PC-3 (cell line): ENCODE measurements at regions not wholly inside any gene's neighbourhood (a gene's known extent, or its start where the extent isn't known, plus 50 kb on each side); places are given as distances from the start of the nearest gene placed in this dataset.

Source experiments
- ATAC-seq: fragments of 200-7000 bp; cut with Tn5 transposase; 2 replicates; pipeline ENCODE4 v1.9.1; 2020; ENCODE audit warnings: mild to moderate bottlenecking, moderate library complexity
- BruUV-seq: library from RNA; stranded (reverse); fragments of 400-500 nt; replicated peaks from 2 replicates; lab custom pipeline; 2021; lab: Mats Ljungman, UMichigan
- CTCF ChIA-PET: fragments of 300-600 bp; sonication (Branson Sonifier 250); formaldehyde crosslinking; loops from one replicate; lab custom pipeline; 2022; ENCODE audit warnings: antibody characterized with exemption; lab: Charles Lee
- POLR2A ChIA-PET: fragments of 300-600 bp; sonication (Branson Sonifier 250); formaldehyde crosslinking; loops from one replicate; lab custom pipeline; 2022; ENCODE audit warnings: antibody characterized with exemption; ENCODE audit not compliant: unreplicated experiment; lab: Charles Lee
- DNase-seq: peaks from one replicate; pipeline ENCODE4 v3.0.0-alpha.2; 2015
- H2AFZ ChIP-seq: fragments of 300-600 bp; sonication (generic); 2 replicates; pipeline ENCODE4 v1.6.0; 2016; ENCODE audit warnings: antibody characterized with exemption, low read length
- H3F3A ChIP-seq: fragments of 300-600 bp; sonication (generic); one replicate; pipeline ENCODE4 v1.6.0; 2017; ENCODE audit warnings: antibody characterized with exemption, low read length, control low read depth, mild to moderate bottlenecking; ENCODE audit not compliant: unreplicated experiment
- H3K27ac ChIP-seq: fragments of 300-600 bp; sonication (generic); 2 replicates; pipeline ENCODE4 v1.5.1; 2016; ENCODE audit warnings: mild to moderate bottlenecking, low read length
- H3K27me3 ChIP-seq: fragments of 300-600 bp; sonication (generic); 2 replicates; pipeline ENCODE4 v1.6.1; 2016; ENCODE audit warnings: low read length, mixed read lengths
- H3K36me3 ChIP-seq: fragments of 300-600 bp; sonication (generic); 2 replicates; pipeline ENCODE4 v1.6.1; 2016; ENCODE audit warnings: low read depth, mixed run types, low read length, mixed read lengths
- H3K4me1 ChIP-seq: fragments of 300-600 bp; sonication (generic); 2 replicates; pipeline ENCODE4 v1.5.1; 2016; ENCODE audit warnings: low read length; ENCODE audit not compliant: insufficient read depth
- H3K4me2 ChIP-seq: fragments of 300-600 bp; sonication (generic); 2 replicates; pipeline ENCODE4 v1.6.0; 2016; ENCODE audit warnings: low read length
- H3K4me3 ChIP-seq: fragments of 300-600 bp; sonication (generic); 2 replicates; pipeline ENCODE4 v1.5.1; 2016; ENCODE audit warnings: mild to moderate bottlenecking, low read length, mixed read lengths
- H3K79me2 ChIP-seq: fragments of 300-600 bp; sonication (generic); 2 replicates; pipeline ENCODE4 v1.6.1; 2017; ENCODE audit warnings: low read length, mixed read lengths
- H3K9ac ChIP-seq: fragments of 300-600 bp; sonication (generic); 2 replicates; pipeline ENCODE4 v1.6.0; 2016; ENCODE audit warnings: mild to moderate bottlenecking, low read length
- H3K9me2 ChIP-seq: fragments of 300-600 bp; sonication (generic); replicated peaks from 2 replicates; pipeline ENCODE4 v1.6.1; 2016; ENCODE audit warnings: mixed run types, low read length, mixed read lengths
- H3K9me3 ChIP-seq: fragments of 300-600 bp; sonication (generic); 2 replicates; pipeline ENCODE4 v1.6.1; 2016; ENCODE audit warnings: low read length, mixed read lengths
- H4K20me1 ChIP-seq: fragments of 300-600 bp; sonication (generic); 2 replicates; pipeline ENCODE4 v1.6.1; 2016; ENCODE audit warnings: low read length, mixed read lengths
- CTCF ChIP-seq: fragments of 300-600 bp; sonication (generic); conservative IDR thresholded peaks from 2 replicates; pipeline ENCODE4 v1.5.1; 2017; ENCODE audit warnings: antibody characterized with exemption, low read depth, mild to moderate bottlenecking, low read length
- EZH2 ChIP-seq: fragments of 300-600 bp; sonication (generic); IDR thresholded peaks from one replicate; pipeline ENCODE4 v1.6.1; 2017; ENCODE audit warnings: antibody characterized with exemption, mild to moderate bottlenecking, low read length; ENCODE audit not compliant: unreplicated experiment
- EZH2phosphoT487 ChIP-seq: fragments of 300-600 bp; sonication (generic); IDR thresholded peaks from 2 replicates; pipeline ENCODE4 v1.6.1; 2018; ENCODE audit warnings: mild to moderate bottlenecking, antibody characterized with exemption, low read length, borderline replicate concordance
- intact Hi-C: fragments of 100-400 bp; cut with micrococcal nuclease; formaldehyde crosslinking; loops from 2 replicates; pipeline ENCODE4 v1.9.0; 2023

GRCh38 chr12:132390287-132391076, 61.1 kb upstream of the GALNT9 start:
- no peak for ATAC-seq
- no peaks in the 10 kb centered on the region for H4K20me1 ChIP-seq
- TF ChIP-seq CTCF (no peak), EZH2phosphoT487 (no peak), EZH2 (no peak)
- H3K9me3 ChIP-seq, result no peaks in the 10 kb centered on the region
- H3K4me2 ChIP-seq, result no peak overlapping the region
- H3K9ac ChIP-seq, result no peak overlapping the region
- peaks cover 52% of the 10 kb centered on the region for H3K27me3 ChIP-seq
- H3K9me2 ChIP-seq, result no peaks in the 10 kb centered on the region
- H3K27ac ChIP-seq, result no peak overlapping the region
- ChIA-PET POLR2A (no interaction called here), CTCF (interaction anchor here (1.0 kb wide), 1 partner anchor 106 kb away, joined by 3 read pairs; no protein-coding TSS in a partner anchor)
- BruUV-seq, result no TSS peak
- no peaks in the 10 kb centered on the region for H3K79me2 ChIP-seq
- no peaks in the 10 kb centered on the region for H3K36me3 ChIP-seq
- intact Hi-C loops, result loop anchor here (10.0 kb wide), 1 partner anchor 106 kb away; no protein-coding TSS in a partner anchor
- H3K4me3 ChIP-seq, result no peak overlapping the region
- H3F3A ChIP-seq, result no peaks in the 10 kb centered on the region
- peaks cover 11% of the 10 kb centered on the region for H3K4me1 ChIP-seq
- H2AFZ ChIP-seq, result no peak overlapping the region
- no peak for DNase-seq

GRCh38 chr12:132389526-132390286, 60.3 kb upstream of the GALNT9 start:
- no peaks in the 10 kb centered on the region for H3K9me3 ChIP-seq
- no peaks in the 10 kb centered on the region for H4K20me1 ChIP-seq
- intact Hi-C loops, result loop anchor here (10.0 kb wide), 1 partner anchor 105 kb away; no protein-coding TSS in a partner anchor
- H3F3A ChIP-seq, result no peaks in the 10 kb centered on the region
- H3K4me3 ChIP-seq, result no peak overlapping the region
- H3K27me3 ChIP-seq, result peaks cover 58% of the 10 kb centered on the region
- no peak overlapping the region for H3K9ac ChIP-seq
- no peaks in the 10 kb centered on the region for H3K36me3 ChIP-seq
- no peak overlapping the region for H3K4me2 ChIP-seq
- no TSS peak for BruUV-seq
- no peaks in the 10 kb centered on the region for H3K9me2 ChIP-seq
- H3K79me2 ChIP-seq, result no peaks in the 10 kb centered on the region
- no peak overlapping the region for H3K27ac ChIP-seq
- H3K4me1 ChIP-seq, result peaks cover 11% of the 10 kb centered on the region
- DNase-seq (no peak), ATAC-seq (no peak)
- ChIA-PET CTCF (interaction anchor here (1.0 kb wide), 1 partner anchor 105 kb away, joined by 3 read pairs; no protein-coding TSS in a partner anchor), POLR2A (no interaction called here)
- TF ChIP-seq EZH2 (no peak), EZH2phosphoT487 (no peak), CTCF (no peak)
- H2AFZ ChIP-seq, result no peak overlapping the region

GRCh38 chr12:132389026-132389425, 59.6 kb upstream of the GALNT9 start:
- BruUV-seq, result no TSS peak
- peaks cover 60% of the 10 kb centered on the region for H3K27me3 ChIP-seq
- CTCF ChIA-PET, result no interaction called here

More at GRCh38 chr12:132389026-132389425, 59.6 kb upstream of the GALNT9 start:
- no peak overlapping the region for H3K27ac ChIP-seq
- no peak overlapping the region for H3K4me2 ChIP-seq
- no peaks in the 10 kb centered on the region for H3K9me3 ChIP-seq
- H3F3A ChIP-seq, result no peaks in the 10 kb centered on the region
- no peak overlapping the region for H2AFZ ChIP-seq
- POLR2A ChIA-PET, result no interaction called here
- intact Hi-C loops, result no loop called here
- DNase-seq (no peak), ATAC-seq (no peak)
- H4K20me1 ChIP-seq, result no peaks in the 10 kb centered on the region
- no peaks in the 10 kb centered on the region for H3K9me2 ChIP-seq
- TF ChIP-seq EZH2, result no peak
- TF ChIP-seq CTCF, result no peak
- no peak for TF ChIP-seq EZH2phosphoT487
- no peaks in the 10 kb centered on the region for H3K36me3 ChIP-seq
- no peak overlapping the region for H3K9ac ChIP-seq
- H3K4me3 ChIP-seq, result no peak overlapping the region
- H3K4me1 ChIP-seq, result peaks cover 11% of the 10 kb centered on the region
- no peaks in the 10 kb centered on the region for H3K79me2 ChIP-seq
